Forelimb muscle (tissue), 1 donor: ENCODE measurements at regions not wholly inside any gene's neighbourhood (a gene's known extent, or its start where the extent isn't known, plus 50 kb on each side); places are given as distances from the start of the nearest gene placed in this dataset.
"Not testable (repeated sequence)": the region's sequence is repeated elsewhere in the genome, so short reads cannot be mapped to it uniquely, and the experiment has no call there.

Source experiments
- DNase-seq: peaks from one replicate; pipeline ENCODE4 v3.0.0-alpha.2; 2013; ENCODE audit warnings: low read depth

- no peak for DNase-seq
Measured at GRCh38 chr12:75764091-75764841, 252.9 kb upstream of the KRR1 start.

- no peak for DNase-seq
Measured at GRCh38 chr12:75760573-75761294, 249.3 kb upstream of the KRR1 start.

GRCh38 chr12:75759842-75760572 is 248.6 kb upstream of the KRR1 start:
- DNase-seq, result no peak

- no peak for DNase-seq
Measured at GRCh38 chr12:75759196-75759595, 247.8 kb upstream of the KRR1 start.

- DNase-seq, result no peak
Measured at GRCh38 chr12:75756771-75757170, 245.4 kb upstream of the KRR1 start.

GRCh38 chr12:75756111-75756510 is 244.7 kb upstream of the KRR1 start:
- DNase-seq, result no peak

- no peak for DNase-seq
Measured at GRCh38 chr12:75754698-75755097, 243.3 kb upstream of the KRR1 start.

GRCh38 chr12:75754141-75754540 is 242.7 kb upstream of the KRR1 start:
- no peak for DNase-seq

GRCh38 chr12:75751769-75752471 is 240.5 kb upstream of the KRR1 start:
- DNase-seq, result no peak

GRCh38 chr12:75750716-75751306 is 239.4 kb upstream of the KRR1 start:
- peak; percentile 68 for DNase-seq

GRCh38 chr12:75748990-75749389 is 237.6 kb upstream of the KRR1 start:
- not testable (repeated sequence) for DNase-seq

GRCh38 chr12:75748136-75748535 is 236.7 kb upstream of the KRR1 start:
- DNase-seq, result no peak

GRCh38 chr12:75747572-75748021 is 236.2 kb upstream of the KRR1 start:
- DNase-seq, result no peak

GRCh38 chr12:75746621-75747020 is 235.2 kb upstream of the KRR1 start:
- DNase-seq, result no peak

- no peak for DNase-seq
Measured at GRCh38 chr12:75744607-75745256, 233.3 kb upstream of the KRR1 start.

GRCh38 chr12:75742961-75743360 is 231.6 kb upstream of the KRR1 start:
- DNase-seq, result no peak

GRCh38 chr12:75742048-75742447 is 230.6 kb upstream of the KRR1 start:
- no peak for DNase-seq

GRCh38 chr12:75739912-75740311 is 228.5 kb upstream of the KRR1 start:
- no peak for DNase-seq

GRCh38 chr12:75739098-75739497 is 227.7 kb upstream of the KRR1 start:
- DNase-seq, result not testable (repeated sequence)

- no peak for DNase-seq
Measured at GRCh38 chr12:75738486-75738885, 227.1 kb upstream of the KRR1 start.

GRCh38 chr12:75735853-75736252 is 224.4 kb upstream of the KRR1 start:
- DNase-seq, result no peak
